HL-60 (cell line): ENCODE measurements at regions not wholly inside any gene's neighbourhood (a gene's known extent, or its start where the extent isn't known, plus 50 kb on each side); places are given as distances from the start of the nearest gene placed in this dataset.

Source experiments
- DNase-seq, 2 experiments: peaks; one replicate each; pipeline ENCODE4 v3.0.0-alpha.2; 2010 to 2020; ENCODE audit warnings: low read depth in 1 of 2, low spot score in 1 of 2
- H3K27ac ChIP-seq: fragments of 250-450 bp; sonication (Bioruptor Pico); replicated peaks from 2 replicates; pipeline ENCODE4 v1.5.1; 2020; ENCODE audit warnings: mild to moderate bottlenecking, moderate library complexity
- H3K27me3 ChIP-seq: fragments of 250-450 bp; sonication (Bioruptor Pico); 2 replicates; pipeline ENCODE4 v1.5.1; 2021; ENCODE audit warnings: mild to moderate bottlenecking, moderate library complexity; ENCODE audit not compliant: insufficient read depth, poor library complexity, severe bottlenecking
- H3K4me3 ChIP-seq: replicated peaks from 2 replicates; pipeline ENCODE4 v1.5.1; 2011; ENCODE audit warnings: mild to moderate bottlenecking, control low read depth, low read length; ENCODE audit not compliant: insufficient read depth
- CTCF ChIP-seq: IDR thresholded peaks from one replicate; pipeline ENCODE4 v1.5.1; 2011; ENCODE audit warnings: low read length, control low read depth, inconsistent platforms; ENCODE audit not compliant: insufficient read depth
- GABPA ChIP-seq: IDR thresholded peaks from 2 replicates; pipeline ENCODE4 v1.6.1; 2012; ENCODE audit warnings: low read depth
- POLR2AphosphoS5 ChIP-seq: IDR thresholded peaks from 2 replicates; pipeline ENCODE4 v1.6.1; 2012; ENCODE audit warnings: low read depth
- SPI1 ChIP-seq: IDR thresholded peaks from 2 replicates; pipeline ENCODE4 v1.6.1; 2012; ENCODE audit warnings: low read depth, mild to moderate bottlenecking, borderline replicate concordance
- TF ChIP-seq, protein P1 (sequence below): IDR thresholded peaks from 2 replicates; pipeline ENCODE4 v1.6.1; 2012; ENCODE audit warnings: low read depth; ENCODE audit not compliant: insufficient replicate concordance

GRCh38 chr4:167595898-167596297 is 361.6 kb upstream of the SPOCK3 start:
- Histone ChIP-seq H3K27ac (no peak overlapping the region), H3K4me3 (no peak overlapping the region), H3K27me3 (no peaks in the 10 kb centered on the region)
- TF ChIP-seq CTCF: no peak
- TF ChIP-seq SPI1: no peak
- no peak for TF ChIP-seq POLR2AphosphoS5
- TF ChIP-seq, protein P1, sequence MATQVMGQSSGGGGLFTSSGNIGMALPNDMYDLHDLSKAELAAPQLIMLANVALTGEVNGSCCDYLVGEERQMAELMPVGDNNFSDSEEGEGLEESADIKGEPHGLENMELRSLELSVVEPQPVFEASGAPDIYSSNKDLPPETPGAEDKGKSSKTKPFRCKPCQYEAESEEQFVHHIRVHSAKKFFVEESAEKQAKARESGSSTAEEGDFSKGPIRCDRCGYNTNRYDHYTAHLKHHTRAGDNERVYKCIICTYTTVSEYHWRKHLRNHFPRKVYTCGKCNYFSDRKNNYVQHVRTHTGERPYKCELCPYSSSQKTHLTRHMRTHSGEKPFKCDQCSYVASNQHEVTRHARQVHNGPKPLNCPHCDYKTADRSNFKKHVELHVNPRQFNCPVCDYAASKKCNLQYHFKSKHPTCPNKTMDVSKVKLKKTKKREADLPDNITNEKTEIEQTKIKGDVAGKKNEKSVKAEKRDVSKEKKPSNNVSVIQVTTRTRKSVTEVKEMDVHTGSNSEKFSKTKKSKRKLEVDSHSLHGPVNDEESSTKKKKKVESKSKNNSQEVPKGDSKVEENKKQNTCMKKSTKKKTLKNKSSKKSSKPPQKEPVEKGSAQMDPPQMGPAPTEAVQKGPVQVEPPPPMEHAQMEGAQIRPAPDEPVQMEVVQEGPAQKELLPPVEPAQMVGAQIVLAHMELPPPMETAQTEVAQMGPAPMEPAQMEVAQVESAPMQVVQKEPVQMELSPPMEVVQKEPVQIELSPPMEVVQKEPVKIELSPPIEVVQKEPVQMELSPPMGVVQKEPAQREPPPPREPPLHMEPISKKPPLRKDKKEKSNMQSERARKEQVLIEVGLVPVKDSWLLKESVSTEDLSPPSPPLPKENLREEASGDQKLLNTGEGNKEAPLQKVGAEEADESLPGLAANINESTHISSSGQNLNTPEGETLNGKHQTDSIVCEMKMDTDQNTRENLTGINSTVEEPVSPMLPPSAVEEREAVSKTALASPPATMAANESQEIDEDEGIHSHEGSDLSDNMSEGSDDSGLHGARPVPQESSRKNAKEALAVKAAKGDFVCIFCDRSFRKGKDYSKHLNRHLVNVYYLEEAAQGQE: no peak
- TF ChIP-seq GABPA: no peak
- DNase-seq: no peak

GRCh38 chr4:167602157-167602556 is 367.9 kb upstream of the SPOCK3 start:
- H3K4me3 ChIP-seq: no peak overlapping the region
- no peak for DNase-seq
- no peaks in the 10 kb centered on the region for H3K27me3 ChIP-seq
- H3K27ac ChIP-seq: no peak overlapping the region
- no peak for TF ChIP-seq SPI1
- no peak for TF ChIP-seq CTCF
- TF ChIP-seq GABPA: no peak
- TF ChIP-seq, protein P1: no peak
- no peak for TF ChIP-seq POLR2AphosphoS5

DNA sequence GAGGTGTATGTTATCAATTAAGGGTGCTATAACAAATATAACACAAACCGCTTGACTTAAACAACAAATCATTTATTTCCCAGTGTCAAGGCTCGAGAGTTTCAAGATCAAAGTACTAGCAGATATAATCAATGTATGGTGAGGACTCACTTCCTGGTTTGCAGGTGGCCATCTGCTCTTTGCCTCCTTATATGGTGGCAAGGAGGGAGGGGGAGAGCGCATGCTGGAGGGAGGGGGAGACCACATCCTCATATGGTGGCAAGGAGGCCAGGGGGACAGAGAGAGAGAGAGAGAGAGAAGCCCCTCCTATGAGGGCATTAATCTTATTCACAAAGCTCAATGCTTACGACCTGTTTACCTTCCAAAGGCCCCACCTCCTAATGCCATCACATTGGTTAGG is 372.3 kb upstream of the SPOCK3 start:
- Histone ChIP-seq H3K4me3 (no peak overlapping the region), H3K27ac (no peak overlapping the region), H3K27me3 (no peaks in the 10 kb centered on the region)
- DNase-seq: no peak
- TF ChIP-seq GABPA (no peak), CTCF (no peak), POLR2AphosphoS5 (no peak), SPI1 (no peak)
- TF ChIP-seq, protein P1: no peak
